ACC112 (cell line): ENCODE measurements at regions not wholly inside any gene's neighbourhood (a gene's known extent, or its start where the extent isn't known, plus 50 kb on each side); places are given as distances from the start of the nearest gene placed in this dataset.

Source experiments
- H2AFZ ChIP-seq: fragments of 200-600 bp; sonication (generic); one replicate; pipeline ENCODE4 v1.6.0; 2017; ENCODE audit warnings: antibody characterized with exemption, low read length; ENCODE audit not compliant: unreplicated experiment
- H3K27ac ChIP-seq: fragments of 200-600 bp; sonication (generic); 2 replicates; pipeline ENCODE4 v1.5.1; 2014; ENCODE audit warnings: low read depth, mild to moderate bottlenecking, antibody characterized with exemption, low read length, moderate library complexity
- H3K27me3 ChIP-seq: fragments of 200-600 bp; sonication (generic); 2 replicates; pipeline ENCODE4 v1.6.1; 2014; ENCODE audit warnings: mild to moderate bottlenecking, antibody characterized with exemption, low read length, moderate library complexity, mixed read lengths; ENCODE audit not compliant: insufficient read depth
- H3K36me3 ChIP-seq: fragments of 200-600 bp; sonication (generic); 2 replicates; pipeline ENCODE4 v1.6.1; 2016; ENCODE audit warnings: mild to moderate bottlenecking, antibody characterized with exemption, low read length, moderate library complexity, mixed read lengths; ENCODE audit not compliant: insufficient read depth
- H3K4me1 ChIP-seq: fragments of 200-600 bp; sonication (generic); one replicate; pipeline ENCODE4 v1.6.1; 2016; ENCODE audit warnings: low read length, mixed read lengths; ENCODE audit not compliant: insufficient read depth, unreplicated experiment, control insufficient read depth
- H3K4me3 ChIP-seq: fragments of 200-600 bp; sonication (generic); 2 replicates; pipeline ENCODE4 v1.5.1; 2014; ENCODE audit warnings: mild to moderate bottlenecking, low read depth, low read length
- H3K79me2 ChIP-seq: fragments of 200-600 bp; sonication (generic); one replicate; pipeline ENCODE4 v1.6.0; 2016; ENCODE audit warnings: low read length; ENCODE audit not compliant: control insufficient read depth, unreplicated experiment, insufficient read depth

DNA sequence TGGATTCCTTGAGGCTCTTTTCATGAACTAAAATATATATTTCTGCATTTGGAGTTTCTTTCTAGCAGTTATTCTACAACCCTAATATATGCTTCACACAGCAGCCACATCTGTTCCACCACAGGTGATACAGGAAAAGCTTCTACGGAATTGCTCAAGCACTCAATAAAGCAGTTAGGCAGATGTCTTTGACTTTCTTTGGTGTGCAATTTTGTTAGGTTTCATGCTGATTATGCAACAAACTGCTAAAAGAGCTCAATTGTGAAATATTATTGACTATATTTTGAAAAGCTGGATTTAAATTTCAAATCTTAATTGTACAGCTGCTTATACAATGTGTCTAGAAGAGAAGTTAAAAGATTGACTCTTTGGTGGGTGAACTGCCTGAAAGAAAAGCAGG is 1055.6 kb upstream of the FBXO33 start:
- H3K27me3 ChIP-seq: no peaks in the 10 kb centered on the region
- no peaks in the 10 kb centered on the region for H3K4me1 ChIP-seq
- H2AFZ ChIP-seq: no peak overlapping the region
- H3K27ac ChIP-seq: no peak overlapping the region
- H3K79me2 ChIP-seq: no peaks in the 10 kb centered on the region
- H3K36me3 ChIP-seq: no peaks in the 10 kb centered on the region
- no peak overlapping the region for H3K4me3 ChIP-seq

DNA sequence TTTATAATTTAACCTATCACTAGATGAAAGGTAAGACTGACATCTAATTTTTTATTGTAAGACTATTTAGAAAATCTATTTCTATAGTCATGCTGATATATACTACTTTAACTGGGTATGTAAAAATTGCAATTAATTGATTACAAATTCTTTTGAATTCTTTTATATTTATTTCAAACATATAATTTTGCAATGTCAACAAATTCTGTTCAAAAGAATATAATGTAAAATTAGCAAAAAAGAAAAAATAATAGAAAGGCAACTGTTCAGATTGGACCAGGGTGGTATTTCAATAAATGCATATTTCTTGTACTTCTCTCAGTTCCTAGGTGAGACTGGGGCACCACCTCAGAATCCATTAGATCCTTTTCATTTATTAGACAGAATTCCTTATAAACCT is 1053.5 kb upstream of the FBXO33 start:
- Histone ChIP-seq H3K79me2 (no peaks in the 10 kb centered on the region), H3K27me3 (no peaks in the 10 kb centered on the region), H3K27ac (no peak overlapping the region), H3K4me1 (no peaks in the 10 kb centered on the region), H2AFZ (no peak overlapping the region), H3K36me3 (no peaks in the 10 kb centered on the region), H3K4me3 (no peak overlapping the region)

DNA sequence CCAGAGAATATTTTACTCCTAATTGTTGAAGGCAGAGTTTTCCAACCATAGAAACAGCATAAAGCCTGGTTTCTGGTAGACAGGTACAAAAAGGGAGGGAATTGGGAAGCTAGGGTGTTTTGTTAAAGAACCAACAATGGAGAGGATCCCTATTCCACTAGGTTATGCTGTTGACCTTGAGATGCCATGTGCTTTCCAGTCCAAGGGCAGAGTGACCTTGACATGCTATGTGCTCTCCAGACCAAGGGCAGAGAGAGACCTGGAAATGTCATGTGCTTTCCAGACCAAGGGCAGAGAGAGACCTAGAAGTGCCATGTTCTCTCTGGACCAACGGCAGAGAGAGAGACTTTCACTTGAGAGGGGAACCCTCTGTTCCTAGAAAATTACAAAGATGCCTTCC is 1043.8 kb upstream of the FBXO33 start:
- Histone ChIP-seq H3K4me3 (no peak overlapping the region), H3K4me1 (no peaks in the 10 kb centered on the region), H3K27ac (no peak overlapping the region)

DNA sequence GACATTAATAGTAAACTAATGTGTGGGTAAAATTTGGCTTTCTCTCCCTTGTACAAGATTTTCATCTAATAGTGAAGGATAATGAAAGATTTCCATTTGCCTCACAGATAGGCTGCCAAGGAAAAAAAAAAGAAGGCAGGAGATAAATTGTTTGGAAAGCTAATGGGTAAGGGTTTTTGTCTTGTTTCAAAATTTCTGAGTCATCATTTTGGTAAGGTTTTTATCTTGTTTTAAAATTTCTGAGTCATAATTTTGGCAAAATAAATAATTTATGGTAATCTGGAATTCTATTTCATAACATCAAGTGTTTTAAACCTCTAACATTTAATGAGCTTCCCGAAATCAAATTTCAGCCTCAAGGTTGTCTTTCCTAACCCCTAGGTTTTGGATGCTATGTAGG is 1035.7 kb upstream of the FBXO33 start:
- Histone ChIP-seq H3K36me3 (no peaks in the 10 kb centered on the region), H3K27ac (no peak overlapping the region), H3K27me3 (no peaks in the 10 kb centered on the region), H3K79me2 (no peaks in the 10 kb centered on the region), H3K4me1 (no peaks in the 10 kb centered on the region), H3K4me3 (no peak overlapping the region), H2AFZ (no peak overlapping the region)

More for the DNA sequence above, 1043.8 kb upstream of the FBXO33 start:
- no peaks in the 10 kb centered on the region for H3K36me3 ChIP-seq
- no peak overlapping the region for H2AFZ ChIP-seq
- H3K27me3 ChIP-seq: no peaks in the 10 kb centered on the region
- H3K79me2 ChIP-seq: no peaks in the 10 kb centered on the region

DNA sequence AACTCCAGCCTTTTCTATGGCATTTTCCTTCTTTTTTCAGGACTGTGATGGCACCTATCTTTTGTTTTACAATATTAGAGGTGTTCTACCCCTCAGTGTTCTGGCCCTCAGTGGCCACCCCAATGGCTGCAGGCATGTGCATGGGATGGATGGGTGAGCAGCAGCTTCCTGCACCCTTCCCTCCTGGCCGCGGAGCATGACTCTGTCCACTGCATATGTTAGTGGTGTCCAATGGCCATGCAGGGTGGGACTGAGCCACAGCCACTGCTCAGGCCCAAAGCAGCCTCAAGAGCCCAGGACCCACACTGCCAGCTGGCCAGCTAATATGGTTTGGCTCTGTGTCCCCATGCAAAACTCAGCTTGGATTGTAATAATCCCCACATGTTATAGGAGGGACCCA is 1032.3 kb upstream of the FBXO33 start:
- Histone ChIP-seq H3K79me2 (no peaks in the 10 kb centered on the region), H3K4me1 (no peaks in the 10 kb centered on the region), H3K4me3 (no peak overlapping the region), H3K27me3 (no peaks in the 10 kb centered on the region), H3K36me3 (no peaks in the 10 kb centered on the region), H2AFZ (no peak overlapping the region), H3K27ac (no peak overlapping the region)

DNA sequence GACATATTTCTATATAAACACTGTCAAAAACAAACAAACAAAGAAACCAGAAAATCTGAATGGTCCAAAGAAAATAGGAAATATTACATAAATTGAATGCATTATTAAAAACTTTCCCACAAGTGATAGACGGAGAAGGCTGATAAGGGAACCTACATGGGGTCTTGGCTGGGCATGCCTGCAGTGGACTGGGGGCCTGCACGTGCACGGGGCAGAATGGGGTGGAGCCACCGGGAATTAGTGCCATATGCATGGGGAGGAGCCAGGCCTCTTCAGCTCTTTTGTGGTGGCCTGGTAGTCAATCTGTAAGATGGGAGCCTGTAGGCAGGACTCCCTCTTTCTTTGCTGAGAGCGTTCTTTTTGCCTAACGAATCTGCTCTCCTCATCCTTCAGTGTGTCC is 1031.7 kb upstream of the FBXO33 start:
- no peak overlapping the region for H3K27ac ChIP-seq
- H3K79me2 ChIP-seq: no peaks in the 10 kb centered on the region
- H3K27me3 ChIP-seq: no peaks in the 10 kb centered on the region
- H3K36me3 ChIP-seq: no peaks in the 10 kb centered on the region
- H2AFZ ChIP-seq: no peak overlapping the region
- no peak overlapping the region for H3K4me3 ChIP-seq
- no peaks in the 10 kb centered on the region for H3K4me1 ChIP-seq

DNA sequence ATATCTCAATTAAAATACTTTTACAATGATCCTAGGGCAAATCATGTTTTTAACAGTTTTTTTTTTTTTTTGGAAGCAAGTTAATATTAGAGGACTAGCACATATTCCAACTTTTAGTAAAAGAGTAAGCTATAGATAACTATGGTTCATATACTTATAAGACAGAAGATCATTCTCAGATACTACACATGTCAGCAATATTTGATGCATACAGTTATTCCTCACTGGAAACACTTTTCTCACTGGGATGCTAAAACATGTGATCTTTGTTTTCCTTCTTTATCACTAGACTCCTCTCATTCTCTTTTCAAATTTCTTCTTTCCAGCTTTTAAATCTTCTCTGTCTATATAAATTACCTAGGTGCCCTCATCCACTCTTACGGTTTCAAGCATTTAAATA is 1020.4 kb upstream of the FBXO33 start:
- Histone ChIP-seq H3K36me3 (no peaks in the 10 kb centered on the region), H3K27ac (no peak overlapping the region), H3K27me3 (no peaks in the 10 kb centered on the region), H2AFZ (no peak overlapping the region), H3K4me3 (no peak overlapping the region), H3K79me2 (no peaks in the 10 kb centered on the region), H3K4me1 (no peaks in the 10 kb centered on the region)

DNA sequence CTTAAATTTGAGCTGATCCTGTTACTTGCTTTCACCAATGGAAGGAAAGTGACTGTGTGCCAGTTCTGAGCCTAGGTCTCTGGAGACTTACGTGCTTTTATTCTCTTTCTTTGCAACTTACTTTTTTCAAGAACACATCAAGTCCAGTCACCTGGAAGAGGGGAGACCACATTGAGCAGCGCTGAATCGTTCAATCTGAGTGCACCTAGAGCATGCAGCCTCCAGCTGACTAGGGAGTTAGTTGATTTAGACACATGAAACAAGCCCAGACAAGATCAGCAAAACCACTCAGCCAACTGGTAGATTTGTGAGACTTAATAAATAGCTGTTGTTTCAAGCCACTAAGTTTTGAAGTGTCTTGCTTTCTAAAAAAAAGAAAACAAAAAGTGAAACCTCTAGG is 1014.8 kb upstream of the FBXO33 start:
- no peak overlapping the region for H2AFZ ChIP-seq
- H3K27me3 ChIP-seq: no peaks in the 10 kb centered on the region
- no peak overlapping the region for H3K4me3 ChIP-seq
- H3K79me2 ChIP-seq: no peaks in the 10 kb centered on the region
- H3K36me3 ChIP-seq: no peaks in the 10 kb centered on the region
- H3K4me1 ChIP-seq: no peaks in the 10 kb centered on the region
- no peak overlapping the region for H3K27ac ChIP-seq

DNA sequence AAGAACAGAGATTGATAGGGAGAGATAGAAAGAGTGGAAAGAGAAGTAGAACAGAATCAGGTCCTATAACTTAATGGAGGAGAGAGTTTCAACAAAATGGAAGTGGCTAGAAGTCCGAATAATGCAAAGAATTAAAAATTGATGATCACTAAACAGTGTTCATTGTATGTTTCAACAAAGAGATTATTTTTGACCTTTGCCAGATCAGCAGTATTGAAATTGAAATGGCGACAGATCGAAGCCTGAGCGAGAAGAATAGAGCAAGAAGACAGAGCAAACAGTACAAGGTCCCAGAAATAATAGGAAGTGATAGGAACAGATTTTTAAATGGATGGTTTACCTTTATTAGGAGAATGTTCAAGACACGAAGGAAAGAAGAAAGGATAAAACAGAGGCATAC is 1012.8 kb upstream of the FBXO33 start:
- Histone ChIP-seq H3K27ac (no peak overlapping the region), H3K4me1 (no peaks in the 10 kb centered on the region), H3K27me3 (no peaks in the 10 kb centered on the region), H3K79me2 (no peaks in the 10 kb centered on the region), H2AFZ (no peak overlapping the region), H3K36me3 (no peaks in the 10 kb centered on the region), H3K4me3 (no peak overlapping the region)

DNA sequence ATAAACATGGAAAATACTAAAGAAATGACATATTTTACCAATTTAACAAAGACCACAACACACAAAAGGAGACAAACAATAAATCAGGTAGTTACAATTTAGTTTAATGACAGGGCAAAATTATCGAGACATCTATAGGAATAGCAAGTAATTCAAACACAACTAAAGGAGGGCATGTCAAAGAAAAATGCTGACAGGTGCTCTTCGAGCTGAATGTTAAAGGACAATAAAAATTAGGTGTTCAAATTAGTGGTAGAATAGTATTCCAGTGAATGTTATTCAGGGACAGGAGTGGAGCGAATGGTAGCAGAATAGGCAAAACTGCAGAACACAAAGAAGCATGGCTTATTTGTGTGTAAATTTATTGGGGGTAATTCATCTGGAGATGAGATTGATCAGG is 1004.3 kb upstream of the FBXO33 start:
- H3K36me3 ChIP-seq: no peaks in the 10 kb centered on the region

DNA sequence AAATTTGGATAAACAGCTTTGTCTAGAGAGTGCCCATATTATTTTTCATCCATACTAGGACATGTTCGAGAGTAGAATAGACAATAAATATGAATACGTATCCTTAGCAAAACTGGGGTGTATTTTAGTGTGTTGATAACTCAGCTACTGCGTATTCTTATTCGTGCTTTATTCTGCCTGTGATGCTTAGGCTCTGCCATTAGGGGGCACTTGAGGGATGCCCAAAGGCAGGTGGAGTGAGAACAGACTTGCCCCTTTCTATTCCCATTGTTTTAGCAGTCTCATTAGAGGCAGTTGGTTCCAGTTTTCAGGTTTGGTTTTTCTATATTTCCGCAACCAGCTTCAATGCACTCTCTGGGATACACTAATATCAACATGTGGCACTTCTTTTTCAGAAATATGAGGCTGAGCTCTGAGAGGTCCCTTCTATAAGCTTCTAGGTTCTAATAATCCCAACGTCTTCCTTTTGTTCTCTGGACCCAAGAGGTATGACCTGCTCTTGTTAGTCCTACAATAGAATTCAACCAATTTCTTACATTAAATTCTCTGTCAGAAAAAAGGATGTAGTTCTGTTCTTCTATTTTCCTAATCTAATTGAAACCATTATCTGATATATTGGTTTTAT is 985.7 kb upstream of the FBXO33 start:
- H3K27me3 ChIP-seq: no peaks in the 10 kb centered on the region
- H2AFZ ChIP-seq: no peak overlapping the region
- no peaks in the 10 kb centered on the region for H3K36me3 ChIP-seq
- no peak overlapping the region for H3K27ac ChIP-seq
- H3K4me3 ChIP-seq: no peak overlapping the region
- no peaks in the 10 kb centered on the region for H3K79me2 ChIP-seq
- no peaks in the 10 kb centered on the region for H3K4me1 ChIP-seq

More for the DNA sequence above, 1004.3 kb upstream of the FBXO33 start:
- H3K27me3 ChIP-seq: no peaks in the 10 kb centered on the region
- no peaks in the 10 kb centered on the region for H3K4me1 ChIP-seq
- H3K27ac ChIP-seq: no peak overlapping the region
- no peak overlapping the region for H3K4me3 ChIP-seq
- no peaks in the 10 kb centered on the region for H3K79me2 ChIP-seq
- no peak overlapping the region for H2AFZ ChIP-seq
